GM21381 (cell line): ENCODE measurements at regions not wholly inside any gene's neighbourhood (a gene's known extent, or its start where the extent isn't known, plus 50 kb on each side); places are given as distances from the start of the nearest gene placed in this dataset.
"Not testable (repeated sequence)": the region's sequence is repeated elsewhere in the genome, so short reads cannot be mapped to it uniquely, and the experiment has no call there.

Experiments
- ATAC-seq: cut with Tn5 transposase; IDR thresholded peaks from one replicate; pipeline ENCODE4 v1.9.1; 2021; ENCODE audit warnings: mild to moderate bottlenecking, moderate library complexity; ENCODE audit not compliant: unreplicated experiment

DNA sequence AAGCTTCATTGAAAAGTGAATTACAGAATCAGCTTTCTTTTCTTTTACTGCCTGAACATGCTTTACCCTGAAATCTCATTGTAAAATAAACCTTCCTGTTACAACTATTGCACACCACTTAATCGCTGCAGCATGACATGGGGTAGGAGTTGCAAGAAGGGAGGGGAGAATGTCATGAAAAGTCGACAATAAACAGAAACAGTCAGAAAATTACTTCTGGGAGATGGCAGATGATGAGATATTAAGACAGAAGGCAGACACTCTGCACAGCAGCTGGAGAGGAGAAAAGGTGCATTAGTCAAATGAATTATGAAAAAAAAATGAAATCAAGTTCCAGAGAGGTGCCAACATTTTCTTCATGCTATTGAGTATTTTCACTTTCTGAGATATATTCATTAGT, 287.7 kb downstream of the PCDH7 start:
- ATAC-seq = no peak

DNA sequence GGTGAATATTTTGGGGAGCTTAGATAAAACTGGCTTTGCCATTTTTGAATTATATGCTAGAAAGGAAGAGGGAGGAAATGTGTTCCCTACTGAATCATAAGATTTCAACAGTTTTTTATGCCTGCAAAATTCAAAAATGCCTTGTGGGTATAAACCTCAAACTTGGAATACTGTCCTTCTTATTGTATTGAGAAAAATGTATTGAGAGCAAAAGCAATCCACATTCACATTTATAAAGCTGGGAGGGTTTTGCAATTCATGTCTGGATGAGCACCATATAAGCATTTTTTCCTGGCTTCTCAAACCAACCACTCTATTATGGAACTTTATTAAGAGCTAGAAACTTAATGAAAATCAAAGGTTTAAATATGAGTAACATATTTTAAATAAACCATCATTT, 289.8 kb downstream of the PCDH7 start:
- no peak for ATAC-seq

DNA sequence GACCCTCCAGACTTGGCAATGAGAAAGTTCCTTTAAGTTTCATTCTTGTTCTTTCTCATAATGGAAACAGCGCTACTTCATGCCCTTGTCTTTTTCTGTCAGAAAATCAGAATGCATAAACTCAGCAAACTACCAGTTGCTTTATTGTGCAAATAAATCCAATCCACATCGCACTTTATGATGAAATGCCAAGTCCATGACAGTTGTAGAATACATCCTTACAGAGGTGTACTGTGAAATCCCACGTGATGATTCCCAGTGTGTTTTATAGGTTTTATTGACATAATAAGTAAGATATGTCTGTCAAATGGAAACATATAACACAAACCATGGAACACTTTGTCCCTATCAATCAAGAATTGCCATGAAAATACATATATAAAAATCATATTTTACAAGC, 295.0 kb downstream of the PCDH7 start:
- no peak for ATAC-seq

DNA sequence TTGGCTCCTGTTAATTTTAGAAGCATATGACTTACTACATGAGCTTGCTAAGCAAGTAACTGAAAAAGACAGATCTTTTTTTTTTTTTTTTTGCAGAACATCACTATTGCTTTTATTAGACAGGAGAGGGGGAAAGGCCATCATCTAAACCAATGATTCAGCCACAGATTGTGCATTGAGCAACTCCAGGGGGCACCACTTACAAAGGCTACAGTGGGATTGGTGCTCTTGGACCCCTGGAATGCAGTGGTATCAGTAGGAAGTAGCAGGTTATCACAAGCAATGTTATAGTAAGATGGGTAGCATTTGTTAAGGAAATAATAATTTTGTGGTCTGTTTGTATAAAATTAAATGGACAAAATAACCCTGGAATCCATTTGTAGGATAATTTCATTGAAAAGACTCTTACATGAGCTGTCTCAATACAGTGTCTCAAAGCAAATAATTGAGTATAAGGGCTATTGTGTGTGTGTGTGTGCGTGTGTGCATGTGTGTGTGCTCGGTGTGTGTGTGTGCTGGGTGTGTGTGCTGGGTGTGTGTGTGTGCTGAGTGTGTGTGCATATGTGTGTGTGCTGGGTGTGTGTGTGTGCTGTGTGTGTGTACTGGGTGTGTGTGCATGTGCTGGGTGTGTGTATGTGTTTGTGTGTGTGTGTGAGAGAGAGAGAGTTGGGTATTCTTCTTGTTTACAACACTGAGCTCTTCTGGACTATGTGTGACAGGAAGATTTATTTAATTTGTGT, 296.3 kb downstream of the PCDH7 start:
- no peak for ATAC-seq

DNA sequence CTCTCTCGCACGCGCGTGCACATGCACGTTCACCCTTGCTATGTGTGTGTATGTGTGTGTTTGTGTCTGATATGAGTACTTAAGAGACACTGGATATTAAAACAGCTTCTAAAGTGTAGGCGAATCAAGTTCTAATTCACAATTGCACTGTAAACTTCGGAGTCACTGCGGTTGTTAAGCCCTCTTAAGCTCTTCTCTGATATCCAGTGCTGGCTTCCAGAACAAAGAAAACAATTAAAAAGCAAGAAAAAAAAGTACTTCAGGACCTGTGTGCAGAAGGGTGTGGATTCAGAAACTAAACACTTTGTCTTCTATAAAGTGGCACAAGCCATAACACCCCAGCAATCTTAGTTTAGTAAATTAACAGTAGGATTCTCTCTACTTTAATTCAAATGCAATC, 300.2 kb downstream of the PCDH7 start:
- no peak for ATAC-seq

DNA sequence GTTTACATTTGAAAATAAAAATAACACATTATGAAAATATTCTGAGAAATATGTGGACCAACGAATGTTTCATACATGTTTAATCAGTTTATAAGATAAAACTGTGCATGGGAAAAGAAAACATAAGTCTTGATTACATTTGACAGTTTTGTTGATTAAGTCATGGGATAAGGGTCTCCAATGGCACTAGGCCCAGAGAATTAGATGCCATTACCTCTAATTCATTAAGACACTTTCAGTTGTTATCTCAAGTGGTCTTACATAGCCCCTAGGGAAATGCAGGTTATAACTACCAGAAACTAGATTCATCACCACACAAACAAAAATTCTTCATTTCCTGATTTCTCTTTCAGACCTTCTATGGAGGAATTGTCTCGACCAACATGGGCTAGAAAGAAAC, 300.8 kb downstream of the PCDH7 start:
- no peak for ATAC-seq

DNA sequence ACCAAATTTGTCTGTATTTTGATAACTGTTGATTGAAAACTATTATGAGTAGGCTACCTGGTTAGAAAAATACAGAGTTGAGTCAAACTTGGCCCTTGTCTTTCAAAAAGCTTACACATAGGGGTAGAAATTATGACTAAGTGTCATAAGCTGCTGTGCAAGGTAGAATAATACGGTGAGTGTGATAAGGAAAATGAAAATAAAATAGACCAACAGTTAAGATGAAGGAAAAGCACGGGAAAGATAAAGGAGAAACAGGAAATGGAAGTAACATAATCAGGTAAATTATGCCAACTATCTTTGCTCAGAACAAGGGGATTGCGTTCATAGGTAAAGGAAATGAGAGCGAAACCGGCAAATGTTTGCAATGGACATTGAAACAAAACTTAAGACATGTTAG, 302.5 kb downstream of the PCDH7 start:
- no peak for ATAC-seq

DNA sequence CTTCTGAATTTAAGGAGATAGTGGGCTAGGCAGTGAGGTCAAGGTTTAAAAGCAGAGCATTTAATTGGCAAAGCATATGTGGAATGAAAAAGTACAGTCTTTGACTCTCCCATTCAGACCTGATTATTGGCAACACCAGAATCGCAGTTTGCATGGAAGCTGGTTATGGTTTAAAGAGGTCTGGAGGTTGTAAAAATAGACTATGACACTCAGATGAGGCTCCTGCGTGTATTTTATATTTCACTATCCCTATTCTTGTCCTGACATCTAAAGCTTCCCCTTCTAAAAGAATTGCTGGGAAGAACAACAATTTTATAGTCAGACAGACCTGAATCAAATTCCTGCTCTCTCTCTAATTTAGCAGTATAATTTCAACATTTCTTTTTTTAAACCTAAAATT, 302.9 kb downstream of the PCDH7 start:
- no peak for ATAC-seq

DNA sequence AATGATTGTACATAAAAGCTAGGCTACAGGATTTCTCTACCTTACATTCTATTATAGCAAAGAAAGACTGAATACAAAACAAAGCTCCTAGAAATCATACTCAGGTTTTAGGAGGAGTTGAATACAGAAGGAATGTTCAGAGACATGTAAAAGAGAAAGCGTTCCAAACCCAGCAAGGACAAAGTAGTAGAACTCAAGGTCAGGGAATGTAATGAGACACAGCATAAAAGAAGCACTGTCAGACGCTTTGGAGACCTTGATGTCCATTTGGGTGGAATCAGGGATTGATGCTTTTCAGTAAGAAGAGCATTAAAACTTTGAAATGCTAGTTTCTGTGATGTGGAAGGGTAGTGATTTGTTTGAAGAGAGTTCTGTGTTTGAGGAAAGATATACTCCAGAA, 303.6 kb downstream of the PCDH7 start:
- ATAC-seq = no peak

DNA sequence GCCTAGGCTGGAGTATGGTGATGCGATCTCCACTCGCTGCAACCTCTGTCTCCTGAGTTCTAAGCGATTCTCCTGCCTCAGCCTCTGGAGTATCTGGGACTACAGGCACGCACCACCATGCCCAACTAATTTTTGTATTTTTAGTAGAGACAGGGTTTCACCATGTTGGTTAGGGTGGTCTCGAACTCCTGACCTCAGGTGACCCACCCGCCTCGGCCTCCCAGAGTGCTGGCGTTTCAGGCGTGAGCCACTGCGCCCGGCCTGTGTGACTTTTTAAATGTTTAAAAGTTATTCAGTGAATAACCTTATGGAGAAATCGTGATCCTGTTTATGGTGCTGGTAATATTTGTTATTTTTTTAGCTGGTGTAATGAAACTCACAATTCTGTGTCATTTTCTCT, 304.6 kb downstream of the PCDH7 start:
- not testable (repeated sequence) for ATAC-seq

DNA sequence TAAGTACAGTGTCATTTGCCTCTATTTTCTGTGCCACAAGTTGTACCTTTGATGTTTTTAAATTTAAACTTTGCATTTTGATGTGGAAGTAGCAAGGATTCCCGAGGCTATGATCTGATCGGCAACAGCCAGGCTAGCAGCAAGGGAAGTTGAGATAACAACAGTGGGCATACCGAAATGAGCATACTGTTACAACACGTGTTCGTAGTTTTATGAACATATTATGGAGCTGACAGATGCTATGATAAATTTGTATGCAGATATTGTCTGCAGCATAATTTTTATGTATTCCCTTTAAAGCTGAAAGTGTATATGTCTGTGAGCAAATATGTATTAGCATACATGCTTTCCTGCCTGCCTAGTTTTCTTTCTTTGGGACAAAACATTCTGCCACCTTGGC, 306.1 kb downstream of the PCDH7 start:
- no peak for ATAC-seq

DNA sequence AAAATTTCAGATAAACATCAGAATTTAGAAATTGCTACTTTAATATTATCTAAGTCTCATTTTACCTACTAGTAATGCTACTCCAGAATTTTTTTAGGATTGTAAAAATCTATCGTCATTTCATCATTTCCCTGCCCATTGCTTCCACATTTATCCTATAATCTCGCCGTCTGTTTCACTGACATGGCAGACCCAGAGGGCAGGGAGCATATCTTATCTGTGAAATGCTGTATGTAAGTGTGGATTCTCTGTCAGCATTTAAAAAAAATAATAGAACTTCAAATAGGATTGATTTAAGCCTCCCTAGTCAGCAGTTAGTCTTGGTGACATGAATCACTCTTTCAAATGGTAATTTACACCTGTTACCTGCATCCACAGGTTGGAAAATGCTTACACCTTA, 314.4 kb downstream of the PCDH7 start:
- no peak for ATAC-seq

DNA sequence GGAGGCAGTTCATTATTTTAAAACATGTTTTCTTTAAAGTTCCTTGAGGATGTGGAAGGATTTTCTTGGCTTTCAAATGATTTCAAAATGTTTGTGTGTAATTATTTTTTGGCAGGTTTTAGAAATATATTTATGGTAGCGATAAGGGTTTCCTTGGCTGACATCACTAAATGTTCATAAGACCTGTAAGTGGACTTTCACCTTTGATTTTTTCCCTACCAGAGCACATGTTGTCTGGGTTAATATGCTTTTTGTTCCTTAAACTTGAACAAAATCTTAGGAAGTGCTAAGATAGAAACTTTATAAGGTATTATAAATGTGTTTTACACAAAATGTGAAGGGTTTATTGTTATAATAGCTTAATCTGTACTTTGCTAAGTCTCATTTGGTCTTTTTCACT, 315.6 kb downstream of the PCDH7 start:
- no peak for ATAC-seq

DNA sequence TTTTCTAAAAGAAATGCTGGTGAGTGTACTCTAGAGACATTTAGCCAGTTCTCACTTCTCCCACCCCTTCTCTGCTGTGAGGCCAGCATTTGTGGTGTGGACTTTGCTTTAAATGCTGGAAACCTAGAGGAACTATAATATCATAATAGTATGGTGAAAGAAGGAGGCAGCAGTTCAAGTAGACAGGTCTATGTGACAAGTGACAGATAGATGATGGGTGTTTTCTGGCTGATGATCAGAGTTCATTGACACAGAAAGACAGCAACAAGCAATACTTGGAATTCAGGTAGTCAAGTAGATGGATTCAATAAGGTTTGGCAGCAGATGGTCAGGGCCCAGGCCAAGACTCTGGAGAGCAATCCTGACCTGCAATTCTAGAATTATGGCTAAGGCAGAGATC, 317.5 kb downstream of the PCDH7 start:
- no peak for ATAC-seq

DNA sequence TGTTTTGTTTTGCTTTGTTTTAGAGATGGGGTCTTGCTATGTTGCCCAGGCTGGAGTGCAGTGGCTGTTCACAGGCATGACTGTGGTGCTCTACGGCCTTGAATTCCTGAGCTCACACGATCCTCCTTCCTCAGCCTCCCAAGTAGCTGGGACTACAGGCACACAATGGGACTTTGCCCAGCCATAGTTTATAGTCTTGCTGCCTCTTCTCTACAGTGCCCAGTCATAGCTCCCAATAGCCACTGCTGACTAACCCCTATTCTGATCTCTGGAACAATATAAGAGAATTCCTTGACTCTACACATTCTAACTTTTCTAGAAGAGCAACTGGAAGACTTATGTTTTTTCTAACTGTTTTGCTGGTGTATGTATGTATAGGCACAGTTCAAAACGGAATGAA, 319.2 kb downstream of the PCDH7 start:
- ATAC-seq = no peak

DNA sequence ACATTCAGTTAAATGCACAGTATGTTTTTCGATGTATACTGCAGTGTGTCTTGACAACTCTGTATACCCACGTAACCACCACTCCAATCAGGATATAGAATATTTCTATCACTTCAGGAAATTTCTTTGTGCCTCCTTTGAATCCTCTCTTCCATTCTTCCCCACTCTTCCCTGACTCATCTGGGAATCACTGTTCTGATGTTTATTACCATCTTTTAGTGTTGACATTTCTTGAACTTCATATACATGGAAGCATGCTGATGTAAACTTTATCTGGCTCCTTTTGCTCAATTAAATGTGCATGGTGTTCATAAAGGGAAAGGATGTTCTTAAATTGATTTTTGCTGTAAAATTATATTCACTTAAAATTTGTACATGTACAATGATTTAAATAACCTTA, 319.9 kb downstream of the PCDH7 start:
- no peak for ATAC-seq

DNA sequence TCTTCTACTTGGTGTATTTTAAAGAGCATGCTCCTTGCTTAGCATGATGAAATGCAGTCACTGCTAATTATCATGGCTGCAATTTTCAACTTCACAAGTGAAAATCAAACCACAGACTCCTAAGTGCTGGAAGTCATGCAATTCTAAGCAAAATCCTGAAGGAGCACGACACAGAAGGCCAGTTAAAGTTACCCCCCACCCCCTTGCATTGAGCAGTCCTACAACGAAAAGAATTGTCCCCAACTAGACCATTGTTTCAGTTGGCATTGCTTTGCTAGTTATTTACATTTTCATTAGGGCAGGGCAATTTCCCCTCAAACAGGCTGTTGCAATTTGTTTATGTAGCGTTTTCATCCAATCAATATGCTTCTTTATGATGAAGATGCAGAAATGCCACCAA, 321.2 kb downstream of the PCDH7 start:
- no peak for ATAC-seq

DNA sequence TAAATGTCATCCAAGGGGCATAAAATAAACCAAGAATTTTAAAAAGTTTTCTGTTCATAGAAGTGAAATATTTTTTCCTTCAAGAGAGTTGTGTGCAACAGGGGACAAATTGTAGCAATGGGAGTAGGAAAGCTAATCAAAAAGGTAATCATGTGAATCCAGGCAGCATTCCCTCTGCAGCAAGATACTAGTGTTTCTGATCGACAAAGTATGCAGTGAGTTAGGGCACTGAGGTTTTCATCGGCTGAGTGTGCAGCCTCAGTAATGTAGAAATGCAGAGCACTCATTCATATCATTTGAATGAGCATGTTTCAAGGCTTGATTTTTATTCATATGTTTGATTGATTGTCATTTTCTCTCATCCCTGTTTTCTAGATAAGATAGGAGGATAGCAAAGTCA, 321.7 kb downstream of the PCDH7 start:
- ATAC-seq = no peak

DNA sequence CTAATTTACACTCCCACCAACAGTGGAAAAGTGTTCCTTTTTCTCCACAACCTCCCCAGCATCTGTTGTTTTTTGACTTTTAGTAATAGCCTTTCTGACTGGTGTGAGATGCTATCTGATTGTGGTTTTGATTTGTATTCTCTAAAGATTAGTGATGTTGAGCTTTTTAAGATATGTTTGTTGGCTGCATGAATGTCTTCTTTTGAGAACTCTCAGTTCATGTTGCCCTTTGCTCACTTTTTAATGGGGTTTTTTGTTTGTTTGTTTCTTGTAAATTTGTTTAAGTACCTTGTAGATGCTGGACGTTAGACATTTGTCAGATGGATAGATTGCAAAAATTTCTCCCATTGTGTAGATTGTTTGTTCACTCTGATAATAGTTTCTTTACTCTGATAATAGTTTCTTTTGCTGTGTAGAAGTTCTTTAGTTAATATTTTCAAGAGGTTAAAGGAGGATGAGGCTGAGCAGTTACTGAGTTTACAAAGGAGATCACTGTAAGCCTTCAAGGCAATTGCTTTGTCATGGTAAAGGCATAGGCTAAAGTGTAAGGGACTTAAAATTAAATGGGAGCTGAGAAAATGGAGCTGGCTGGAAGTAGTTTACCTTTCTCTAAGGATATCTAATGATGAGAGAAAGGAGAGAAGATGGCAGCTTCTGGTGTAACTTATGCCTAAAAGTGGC, 323.4 kb downstream of the PCDH7 start:
- no peak for ATAC-seq

DNA sequence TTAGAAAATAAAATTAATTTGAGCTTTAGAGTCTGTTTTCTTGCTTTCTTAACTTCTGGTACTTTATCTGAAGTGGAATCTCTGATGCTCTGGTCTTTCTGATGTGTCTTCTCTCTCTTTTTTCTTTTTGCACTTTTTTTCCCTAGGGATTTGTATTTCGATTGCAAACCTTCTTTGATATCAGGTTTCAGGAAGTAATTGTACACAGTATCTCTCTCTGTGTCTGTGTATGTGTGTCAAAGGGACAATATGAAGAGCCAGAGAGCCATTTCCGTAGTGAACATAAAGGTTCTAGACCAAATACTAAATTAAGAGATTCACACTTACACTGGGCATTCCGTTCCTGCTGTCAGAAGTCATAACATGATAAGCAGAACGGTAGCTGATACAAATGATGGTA, 325.0 kb downstream of the PCDH7 start:
- ATAC-seq = no peak

DNA sequence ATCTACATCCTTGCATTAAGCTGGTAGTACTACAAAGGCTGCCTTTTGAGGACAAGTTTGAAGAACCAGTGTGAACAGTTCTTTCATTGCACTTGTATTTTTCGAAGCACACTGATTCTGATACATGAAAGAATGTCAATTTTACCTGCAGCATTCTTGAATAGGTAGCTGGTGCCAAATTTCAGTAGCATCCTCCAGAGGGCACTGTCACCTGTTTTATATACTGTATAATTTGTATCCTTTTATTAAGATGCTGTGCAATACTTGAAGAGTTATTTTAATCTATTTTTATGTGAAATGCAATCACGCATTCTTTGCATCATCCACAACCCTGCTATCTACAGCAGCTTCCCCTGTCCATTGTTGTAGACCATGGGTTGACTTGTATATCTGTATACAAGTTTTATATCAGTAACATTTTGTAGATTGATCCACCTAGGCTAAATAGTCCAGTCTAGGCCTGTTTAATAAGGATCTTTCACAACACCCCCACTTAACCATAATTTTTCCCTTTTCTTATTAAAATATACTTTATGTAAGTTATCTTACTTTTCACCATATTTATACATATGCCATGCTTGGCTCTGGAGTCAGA, 325.7 kb downstream of the PCDH7 start:
- ATAC-seq = no peak

DNA sequence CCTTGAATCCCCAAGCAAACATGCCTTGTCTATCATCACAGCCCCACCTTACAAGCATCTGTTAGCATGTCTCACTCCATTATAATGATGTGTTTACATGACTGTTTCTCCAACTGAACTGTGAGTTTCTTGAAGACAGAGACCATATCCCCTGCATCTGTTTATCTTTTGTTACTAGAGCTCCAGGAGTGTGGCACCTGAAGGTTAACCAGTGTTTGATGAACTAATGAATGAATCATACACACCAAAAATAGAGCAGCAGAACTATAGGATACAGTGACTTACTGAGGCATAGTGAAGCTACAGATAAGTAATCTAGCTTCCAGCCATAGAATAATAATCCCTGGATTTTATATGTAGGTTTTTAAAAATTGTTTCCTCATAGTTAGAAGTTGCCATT, 331.0 kb downstream of the PCDH7 start:
- ATAC-seq = no peak
